ENCODE measurements at regions not wholly inside any gene's neighbourhood (a gene's known extent, or its start where the extent isn't known, plus 50 kb on each side); places are given as distances from the start of the nearest gene placed in this dataset.

DNA sequence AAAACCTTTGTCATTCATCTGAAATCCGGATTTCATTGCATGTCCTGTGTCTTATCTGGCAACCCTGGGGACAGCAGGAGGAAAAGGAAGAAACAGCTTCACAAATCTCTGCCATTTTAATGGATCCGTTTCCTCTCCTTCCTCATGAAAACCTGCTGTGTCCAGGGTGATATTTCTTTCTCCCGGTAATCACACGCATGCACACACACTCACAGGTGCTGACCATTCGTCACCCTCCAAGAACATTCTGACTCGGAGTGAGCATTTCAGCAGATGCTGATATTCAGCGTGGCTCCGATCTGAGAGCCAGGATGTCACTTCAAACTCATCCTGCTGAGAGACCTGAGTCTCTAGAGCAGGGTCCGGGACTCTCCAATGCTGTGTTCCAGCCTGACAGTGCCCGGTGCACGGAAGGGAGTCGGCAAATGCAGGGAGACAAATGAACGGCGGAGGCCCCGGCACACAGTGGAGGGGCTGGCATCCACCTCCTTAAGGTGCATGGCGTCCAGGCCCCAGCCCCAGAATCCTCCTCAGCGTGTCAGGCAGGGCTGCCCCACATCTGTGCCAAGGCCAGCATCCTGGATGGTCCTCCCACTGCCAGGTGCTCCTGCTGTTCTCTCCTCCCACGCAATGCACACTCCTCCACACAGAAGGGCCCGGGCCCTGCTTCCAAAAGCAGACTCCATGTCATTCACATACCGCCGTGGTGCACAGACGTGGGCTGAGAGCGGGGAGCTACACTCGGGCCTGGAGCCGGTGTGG lies 70.7 kb downstream of the RBFOX3 start:
- TF ChIP-seq, protein P1, sequence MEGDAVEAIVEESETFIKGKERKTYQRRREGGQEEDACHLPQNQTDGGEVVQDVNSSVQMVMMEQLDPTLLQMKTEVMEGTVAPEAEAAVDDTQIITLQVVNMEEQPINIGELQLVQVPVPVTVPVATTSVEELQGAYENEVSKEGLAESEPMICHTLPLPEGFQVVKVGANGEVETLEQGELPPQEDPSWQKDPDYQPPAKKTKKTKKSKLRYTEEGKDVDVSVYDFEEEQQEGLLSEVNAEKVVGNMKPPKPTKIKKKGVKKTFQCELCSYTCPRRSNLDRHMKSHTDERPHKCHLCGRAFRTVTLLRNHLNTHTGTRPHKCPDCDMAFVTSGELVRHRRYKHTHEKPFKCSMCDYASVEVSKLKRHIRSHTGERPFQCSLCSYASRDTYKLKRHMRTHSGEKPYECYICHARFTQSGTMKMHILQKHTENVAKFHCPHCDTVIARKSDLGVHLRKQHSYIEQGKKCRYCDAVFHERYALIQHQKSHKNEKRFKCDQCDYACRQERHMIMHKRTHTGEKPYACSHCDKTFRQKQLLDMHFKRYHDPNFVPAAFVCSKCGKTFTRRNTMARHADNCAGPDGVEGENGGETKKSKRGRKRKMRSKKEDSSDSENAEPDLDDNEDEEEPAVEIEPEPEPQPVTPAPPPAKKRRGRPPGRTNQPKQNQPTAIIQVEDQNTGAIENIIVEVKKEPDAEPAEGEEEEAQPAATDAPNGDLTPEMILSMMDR (conservative IDR thresholded peaks at IDR 0.05): no peak
- no peak for TF ChIP-seq ZFX (IDR thresholded peaks at IDR 0.05)

All from C4-2B (cell line).